ENCODE measurements at regions not wholly inside any gene's neighbourhood (a gene's known extent, or its start where the extent isn't known, plus 50 kb on each side); places are given as distances from the start of the nearest gene placed in this dataset.

DNA sequence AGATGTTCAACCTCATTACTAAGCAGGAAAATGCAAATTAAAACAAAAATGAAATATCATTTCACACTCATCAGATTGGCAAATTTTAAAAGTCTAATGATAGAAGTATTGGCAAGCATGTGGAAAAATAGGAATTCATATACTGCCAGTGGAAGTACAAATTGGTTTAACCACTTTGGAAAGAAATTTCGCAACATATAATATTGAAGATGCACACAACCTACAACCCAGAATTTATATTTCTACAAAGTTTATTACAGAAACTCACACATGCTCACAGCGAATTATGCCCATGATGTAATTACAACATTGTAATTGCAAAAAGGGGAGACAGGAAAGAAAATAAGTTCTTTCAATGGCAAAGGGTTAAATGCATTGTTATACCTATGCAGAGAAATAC lies 324.1 kb downstream of the IGSF11 start:
- no peak overlapping the region for H3K4me3 ChIP-seq (ENCODE audit: low read depth, low read length)
- DNase-seq (ENCODE audit: low read depth, low spot score), result no peak
- in situ Hi-C loops (cut with HindIII; ENCODE audit: low sequenced_read_pairs), result no loop called here
- TF ChIP-seq, protein P1, sequence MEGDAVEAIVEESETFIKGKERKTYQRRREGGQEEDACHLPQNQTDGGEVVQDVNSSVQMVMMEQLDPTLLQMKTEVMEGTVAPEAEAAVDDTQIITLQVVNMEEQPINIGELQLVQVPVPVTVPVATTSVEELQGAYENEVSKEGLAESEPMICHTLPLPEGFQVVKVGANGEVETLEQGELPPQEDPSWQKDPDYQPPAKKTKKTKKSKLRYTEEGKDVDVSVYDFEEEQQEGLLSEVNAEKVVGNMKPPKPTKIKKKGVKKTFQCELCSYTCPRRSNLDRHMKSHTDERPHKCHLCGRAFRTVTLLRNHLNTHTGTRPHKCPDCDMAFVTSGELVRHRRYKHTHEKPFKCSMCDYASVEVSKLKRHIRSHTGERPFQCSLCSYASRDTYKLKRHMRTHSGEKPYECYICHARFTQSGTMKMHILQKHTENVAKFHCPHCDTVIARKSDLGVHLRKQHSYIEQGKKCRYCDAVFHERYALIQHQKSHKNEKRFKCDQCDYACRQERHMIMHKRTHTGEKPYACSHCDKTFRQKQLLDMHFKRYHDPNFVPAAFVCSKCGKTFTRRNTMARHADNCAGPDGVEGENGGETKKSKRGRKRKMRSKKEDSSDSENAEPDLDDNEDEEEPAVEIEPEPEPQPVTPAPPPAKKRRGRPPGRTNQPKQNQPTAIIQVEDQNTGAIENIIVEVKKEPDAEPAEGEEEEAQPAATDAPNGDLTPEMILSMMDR (IDR thresholded peaks at IDR 0.05; ENCODE audit: low read depth, low read length), result no peak

DNA sequence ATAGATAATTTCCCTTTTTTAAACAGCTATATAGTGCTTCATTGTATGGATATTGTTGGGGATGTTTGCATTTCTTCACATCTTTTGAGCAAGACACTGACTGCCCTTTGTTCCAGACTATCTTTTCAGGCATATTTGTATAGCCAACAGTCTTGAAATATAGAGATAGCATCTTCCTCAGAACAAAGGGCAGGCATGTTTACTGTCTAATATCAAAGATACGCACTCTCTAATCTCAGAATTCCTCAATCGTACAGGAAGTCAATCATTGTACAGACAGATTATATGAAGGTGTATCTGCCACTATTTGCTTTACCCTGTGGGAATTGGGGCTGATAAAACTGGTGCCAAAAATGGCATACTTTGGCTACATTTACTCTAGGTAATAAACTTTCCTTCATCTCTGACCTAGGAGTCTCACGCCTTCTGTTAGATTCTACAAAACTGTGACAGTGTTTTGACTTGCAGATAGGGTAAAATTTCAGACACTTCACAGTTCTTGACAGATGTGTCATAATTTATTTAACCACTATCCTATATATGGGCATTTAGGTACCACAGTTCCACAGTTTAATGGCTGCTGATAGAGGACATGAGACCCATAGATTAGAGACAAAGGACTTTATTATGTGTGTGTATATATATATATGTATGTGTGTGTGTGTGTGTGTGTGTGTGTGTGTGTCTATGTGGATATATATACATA lies 321.0 kb downstream of the IGSF11 start:
- no peak for DNase-seq (ENCODE audit: low read depth, low spot score)
- H3K4me3 ChIP-seq (ENCODE audit: low read depth, low read length), result no peak overlapping the region
- in situ Hi-C loops (cut with HindIII; ENCODE audit: low sequenced_read_pairs), result no loop called here
- TF ChIP-seq, protein P1 (IDR thresholded peaks at IDR 0.05; ENCODE audit: low read depth, low read length), result no peak

DNA sequence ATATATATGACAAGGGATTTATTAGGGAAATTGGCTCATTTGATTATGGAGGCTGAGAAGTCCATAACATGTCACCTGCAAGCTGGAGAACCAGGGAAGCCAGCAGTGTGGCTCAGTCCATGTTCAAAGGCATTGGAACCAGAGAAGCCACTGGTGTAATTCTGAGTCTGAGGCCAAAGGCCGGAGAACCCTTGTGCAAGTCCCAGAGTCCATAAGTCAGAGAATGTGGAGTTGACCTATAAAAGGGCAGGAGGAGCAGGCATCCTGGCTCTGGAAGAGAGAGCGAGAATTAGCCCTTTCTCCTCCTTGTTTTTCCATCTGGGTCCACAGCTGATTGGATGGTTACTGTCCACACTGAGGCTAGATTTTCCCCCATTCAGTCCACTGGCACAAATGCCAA lies 319.8 kb downstream of the IGSF11 start:
- DNase-seq (ENCODE audit: low read depth, low spot score), result no peak
- H3K4me3 ChIP-seq (ENCODE audit: low read depth, low read length), result no peak overlapping the region
- in situ Hi-C loops (cut with HindIII; ENCODE audit: low sequenced_read_pairs), result no loop called here
- TF ChIP-seq, protein P1 (IDR thresholded peaks at IDR 0.05; ENCODE audit: low read depth, low read length), result no peak

DNA sequence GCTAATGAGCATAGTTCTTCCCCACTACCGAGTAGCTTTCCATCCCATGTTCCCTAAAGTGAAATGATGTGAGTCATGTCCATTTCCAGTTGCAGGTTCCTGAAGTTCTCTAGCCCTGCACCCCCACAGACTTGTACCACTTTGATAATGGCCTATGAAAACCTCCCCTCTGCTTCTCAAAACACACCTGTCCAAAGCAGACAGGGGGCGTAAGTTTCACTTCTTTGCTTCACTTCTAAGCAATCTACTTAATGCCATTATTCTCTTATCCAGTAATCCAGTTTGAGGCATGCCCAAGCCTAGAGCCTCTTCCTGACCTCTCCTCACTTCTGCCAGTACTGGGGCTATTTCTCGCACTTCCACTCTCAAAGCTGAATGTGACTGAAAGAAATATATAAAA lies 305.1 kb downstream of the IGSF11 start:
- TF ChIP-seq, protein P1 (IDR thresholded peaks at IDR 0.05; ENCODE audit: low read depth, low read length), result no peak
- no peak for DNase-seq (ENCODE audit: low read depth, low spot score)
- H3K4me3 ChIP-seq (ENCODE audit: low read depth, low read length), result no peak overlapping the region
- in situ Hi-C loops (cut with HindIII; ENCODE audit: low sequenced_read_pairs), result no loop called here

DNA sequence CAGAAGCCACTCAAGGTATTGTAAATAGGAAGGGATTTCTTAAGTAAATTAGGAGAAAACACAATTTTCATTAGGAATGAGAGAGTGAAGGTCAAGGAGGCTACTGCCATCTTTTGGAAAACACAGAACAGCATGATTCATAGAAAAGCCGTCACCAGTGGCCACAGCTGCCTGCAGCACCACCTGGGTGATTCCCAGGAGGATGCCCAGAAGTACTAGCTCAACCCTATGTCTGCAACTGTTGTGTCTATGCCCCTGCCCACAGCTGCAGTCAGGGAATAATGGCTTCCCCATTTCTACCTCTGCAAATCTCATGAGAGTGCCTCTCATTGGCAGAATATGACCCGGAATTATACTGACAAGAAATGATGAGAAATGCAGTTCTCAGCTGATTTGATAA lies 300.0 kb downstream of the IGSF11 start:
- TF ChIP-seq, protein P1 (IDR thresholded peaks at IDR 0.05; ENCODE audit: low read depth, low read length), result no peak
- DNase-seq (ENCODE audit: low read depth, low spot score), result no peak
- in situ Hi-C loops (cut with HindIII; ENCODE audit: low sequenced_read_pairs), result no loop called here
- H3K4me3 ChIP-seq (ENCODE audit: low read depth, low read length), result no peak overlapping the region

DNA sequence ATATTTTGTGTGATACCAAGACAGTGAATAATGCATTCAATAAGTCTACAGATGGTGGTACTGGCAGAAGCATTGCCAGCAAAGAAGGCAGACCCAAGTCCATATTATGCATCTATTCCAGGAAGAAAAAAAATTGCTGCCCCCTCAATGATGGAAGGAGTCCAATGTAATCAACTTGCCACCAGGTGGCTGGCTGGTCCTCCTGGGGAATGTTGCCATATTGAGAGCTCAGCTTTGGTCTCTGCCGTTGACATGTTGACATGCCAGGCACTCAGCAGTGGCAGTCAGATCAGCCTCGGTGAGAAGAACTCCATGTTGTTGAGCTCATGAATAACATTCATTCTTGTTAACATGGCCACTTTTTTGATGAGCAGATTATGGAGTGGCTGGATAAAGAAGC lies 298.5 kb downstream of the IGSF11 start:
- in situ Hi-C loops (cut with HindIII; ENCODE audit: low sequenced_read_pairs), result no loop called here
- TF ChIP-seq, protein P1 (IDR thresholded peaks at IDR 0.05; ENCODE audit: low read depth, low read length), result no peak
- no peak for DNase-seq (ENCODE audit: low read depth, low spot score)
- H3K4me3 ChIP-seq (ENCODE audit: low read depth, low read length), result no peak overlapping the region

Measured in astrocyte of the spinal cord (primary cell).